MM.1S (cell line): ENCODE measurements at regions not wholly inside any gene's neighbourhood (a gene's known extent, or its start where the extent isn't known, plus 50 kb on each side); places are given as distances from the start of the nearest gene placed in this dataset.

Experiments
- CTCF ChIP-seq: fragments of 300-600 bp; sonication (generic); IDR thresholded peaks from 2 replicates; pipeline ENCODE4 v1.5.1; 2016; ENCODE audit warnings: antibody characterized with exemption, low read length, mixed read lengths
- EZH2 ChIP-seq: fragments of 300-600 bp; sonication (generic); optimal IDR thresholded peaks from 2 replicates; pipeline ENCODE3; 2017; ENCODE audit warnings: low read depth, mild to moderate bottlenecking, antibody characterized with exemption, low read length, mixed read lengths

- no peak for TF ChIP-seq CTCF
- TF ChIP-seq EZH2 = no peak
These were observed 404.4 kb upstream of the ANO3 start for GRCh38 chr11:25927411-25927953.
